B cell (primary cell): ENCODE measurements at regions not wholly inside any gene's neighbourhood (a gene's known extent, or its start where the extent isn't known, plus 50 kb on each side); places are given as distances from the start of the nearest gene placed in this dataset.

Experiments
- ATAC-seq: fragments of 200-7000 bp; cut with Tn5 transposase; one replicate; pipeline ENCODE4 v1.10.0; 2021; ENCODE audit warnings: low read depth, mild to moderate bottlenecking, moderate number of reproducible peaks, moderate library complexity
- CTCF ChIA-PET: fragments of 350-600 bp; sonication (Branson Sonifier 250); formaldehyde crosslinking; loops from one replicate; lab custom pipeline; 2021; ENCODE audit warnings: antibody characterized with exemption, inconsistent platforms; lab: Charles Lee
- POLR2A ChIA-PET: fragments of 350-600 bp; sonication (Branson Sonifier 250); formaldehyde crosslinking; loops from one replicate; lab custom pipeline; 2021; ENCODE audit warnings: antibody characterized with exemption; lab: Charles Lee
- DNase-seq: peaks from one replicate; pipeline ENCODE4 v3.0.0; 2013
- H2AFZ ChIP-seq: 2 replicates; pipeline ENCODE4 v1.6.1; 2012; ENCODE audit warnings: mild to moderate bottlenecking, low read depth, low read length; ENCODE audit not compliant: insufficient read depth, poor library complexity, severe bottlenecking
- H3K27ac ChIP-seq, 2 donors: 1 replicate in 1 of 2; 2 replicates in 1 of 2; pipeline ENCODE4 v1.5.1; 2012 to 2013; ENCODE audit warnings: low read length in 2 of 2, mild to moderate bottlenecking in 2 of 2, moderate library complexity in 1 of 2
- H3K27me3 ChIP-seq, 4 experiments: fragments of 200-600 bp in 1 of 4; sonication (generic) in 1 of 4; replicated peaks in 1 of 4; 1 replicate in 2 of 4; 2 replicates in 2 of 4; pipeline versions ENCODE4 v1.6.1 to v1.7.0; 2013 to 2016; ENCODE audit warnings: low read length in 3 of 4, mild to moderate bottlenecking in 2 of 4, mixed read lengths in 1 of 4, moderate library complexity in 1 of 4; ENCODE audit not compliant: insufficient read depth in 4 of 4, control insufficient read depth in 3 of 4; ENCODE audit errors: control extremely low read depth in 1 of 4
- H3K36me3 ChIP-seq, 2 experiments: replicated peaks in 1 of 2; 1 replicate in 1 of 2; 2 replicates in 1 of 2; pipeline versions ENCODE4 v1.6.1 to v1.7.1; 2013; ENCODE audit warnings: low read length in 1 of 2; ENCODE audit not compliant: insufficient read depth in 2 of 2, control insufficient read depth in 1 of 2; ENCODE audit errors: control extremely low read depth in 1 of 2, extremely low read depth in 1 of 2
- H3K4me1 ChIP-seq, 2 donors: fragments of 200-600 bp in 1 of 2; sonication (generic) in 1 of 2; 1 replicate in 1 of 2; 2 replicates in 1 of 2; pipeline versions ENCODE4 v1.5.1 to v1.6.1; 2013 to 2017; ENCODE audit warnings: low read length in 2 of 2; ENCODE audit not compliant: control insufficient read depth in 2 of 2, insufficient read depth in 2 of 2
- H3K4me2 ChIP-seq: replicated peaks from 2 replicates; pipeline ENCODE3; 2012; ENCODE audit warnings: mild to moderate bottlenecking, low read depth, low read length; ENCODE audit not compliant: poor library complexity, severe bottlenecking
- H3K4me3 ChIP-seq, 5 experiments: fragments of 200-600 bp in 1 of 5; sonication (generic) in 1 of 5; 1 replicate in 3 of 5; 2 replicates in 2 of 5; pipeline versions ENCODE4 v1.5.1 to v1.7.0; 2011 to 2016; ENCODE audit warnings: low read length in 4 of 5, mild to moderate bottlenecking in 4 of 5, low read depth in 2 of 5, control low read depth in 1 of 5, moderate library complexity in 1 of 5; ENCODE audit not compliant: insufficient read depth in 1 of 5; ENCODE audit errors: control extremely low read depth in 1 of 5, extremely low read depth in 1 of 5
- H3K79me2 ChIP-seq: fragments of 200-600 bp; sonication (generic); one replicate; pipeline ENCODE4 v1.6.0; 2016; ENCODE audit warnings: low read length; ENCODE audit not compliant: control insufficient read depth, insufficient read depth
- H3K9ac ChIP-seq: fragments of 200-600 bp; sonication (generic); 2 replicates; pipeline ENCODE4 v1.6.1; 2017; ENCODE audit warnings: mild to moderate bottlenecking, low read length, moderate library complexity
- H3K9me3 ChIP-seq, 3 donors: one replicate each; pipeline versions ENCODE4 v1.6.1 to v1.7.1; 2013; ENCODE audit warnings: low read length in 2 of 3; ENCODE audit not compliant: control insufficient read depth in 2 of 3, insufficient read depth in 1 of 3; ENCODE audit errors: control extremely low read depth in 1 of 3
- H4K20me1 ChIP-seq: 2 replicates; pipeline ENCODE4 v1.6.0; 2012; ENCODE audit warnings: mild to moderate bottlenecking, low read length; ENCODE audit not compliant: insufficient read depth, control insufficient read depth, poor library complexity, severe bottlenecking
- H3K27ac Mint-ChIP-seq: one replicate; pipeline ENCODE4 v1.8.0; 2021; ENCODE audit warnings: mixed read lengths
- H3K27me3 Mint-ChIP-seq: one replicate; pipeline ENCODE4 v1.8.0; 2021; ENCODE audit warnings: mixed read lengths
- H3K4me1 Mint-ChIP-seq: one replicate; pipeline ENCODE4 v1.8.0; 2021; ENCODE audit warnings: mixed read lengths
- H3K4me3 Mint-ChIP-seq: one replicate; pipeline ENCODE4 v1.8.0; 2021; ENCODE audit warnings: mixed read lengths
- H3K9me3 Mint-ChIP-seq: one replicate; pipeline ENCODE4 v1.8.0; 2022; ENCODE audit warnings: mixed read lengths; ENCODE audit not compliant: insufficient read depth
- EZH2 ChIP-seq: IDR thresholded peaks from 2 replicates; pipeline ENCODE4 v1.6.1; 2012; ENCODE audit warnings: borderline replicate concordance, low read depth, mild to moderate bottlenecking, moderate library complexity, low read length; ENCODE audit not compliant: insufficient read depth, poor library complexity, severe bottlenecking
- WGBS: methylation state at CpG from one replicate; pipeline ENCODE4 v1.1.5; 2013; ENCODE audit warnings: missing lambda C conversion rate; ENCODE audit not compliant: insufficient coverage; 5-methylcytosine and 5-hydroxymethylcytosine counted together
- intact Hi-C: fragments of 100-400 bp; cut with micrococcal nuclease; formaldehyde crosslinking; loops from one replicate; pipeline ENCODE4 v1.10.0; 2022
- TF ChIP-seq, protein P1 (sequence below): fragments of 200-600 bp; IDR thresholded peaks from one replicate; pipeline ENCODE4 v1.8.0; 2022; ENCODE audit warnings: antibody characterized with exemption, mild to moderate bottlenecking

DNA sequence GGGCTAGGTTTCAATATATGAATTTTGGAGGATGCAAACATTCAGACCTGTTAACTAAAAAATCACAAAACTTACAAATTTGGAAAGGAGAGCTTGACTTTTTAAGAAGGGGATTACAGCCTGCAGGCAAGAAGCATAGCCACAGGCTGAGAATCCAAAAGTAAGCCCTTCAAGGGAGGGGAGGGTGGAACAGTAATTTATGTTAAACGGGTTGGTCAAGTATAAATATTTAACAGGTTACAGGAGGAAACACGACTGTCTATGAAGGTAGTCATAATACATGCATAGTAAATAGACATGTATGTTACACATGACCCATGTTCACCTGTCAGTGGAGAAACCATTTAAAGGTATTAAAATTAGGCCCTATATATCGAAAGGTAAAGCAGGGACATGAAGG is 261.1 kb upstream of the RGS18 start:
- Histone ChIP-seq H3K9ac (no peak overlapping the region), H3K4me3 (no peak overlapping the region), H3K27ac (no peak overlapping the region), H3K9me3 (peaks cover 0 to 4% (median 0%) of the 10 kb centered on the region in 3 donors), H3K4me1 (no peaks in the 10 kb centered on the region), H3K27me3 (no peaks in the 10 kb centered on the region), H3K79me2 (no peaks in the 10 kb centered on the region), H3K36me3 (no peaks in the 10 kb centered on the region), H3K4me2 (no peak overlapping the region), H2AFZ (no peak overlapping the region), H4K20me1 (no peaks in the 10 kb centered on the region)
- CTCF ChIA-PET: no interaction called here
- TF ChIP-seq, protein P1, sequence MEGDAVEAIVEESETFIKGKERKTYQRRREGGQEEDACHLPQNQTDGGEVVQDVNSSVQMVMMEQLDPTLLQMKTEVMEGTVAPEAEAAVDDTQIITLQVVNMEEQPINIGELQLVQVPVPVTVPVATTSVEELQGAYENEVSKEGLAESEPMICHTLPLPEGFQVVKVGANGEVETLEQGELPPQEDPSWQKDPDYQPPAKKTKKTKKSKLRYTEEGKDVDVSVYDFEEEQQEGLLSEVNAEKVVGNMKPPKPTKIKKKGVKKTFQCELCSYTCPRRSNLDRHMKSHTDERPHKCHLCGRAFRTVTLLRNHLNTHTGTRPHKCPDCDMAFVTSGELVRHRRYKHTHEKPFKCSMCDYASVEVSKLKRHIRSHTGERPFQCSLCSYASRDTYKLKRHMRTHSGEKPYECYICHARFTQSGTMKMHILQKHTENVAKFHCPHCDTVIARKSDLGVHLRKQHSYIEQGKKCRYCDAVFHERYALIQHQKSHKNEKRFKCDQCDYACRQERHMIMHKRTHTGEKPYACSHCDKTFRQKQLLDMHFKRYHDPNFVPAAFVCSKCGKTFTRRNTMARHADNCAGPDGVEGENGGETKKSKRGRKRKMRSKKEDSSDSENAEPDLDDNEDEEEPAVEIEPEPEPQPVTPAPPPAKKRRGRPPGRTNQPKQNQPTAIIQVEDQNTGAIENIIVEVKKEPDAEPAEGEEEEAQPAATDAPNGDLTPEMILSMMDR: no peak
- no peak for TF ChIP-seq EZH2
- Mint-ChIP-seq H3K4me3 (no peak overlapping the region), H3K27ac (no peak overlapping the region), H3K27me3 (no peaks in the 10 kb centered on the region), H3K9me3 (no peaks in the 10 kb centered on the region), H3K4me1 (no peaks in the 10 kb centered on the region)
- intact Hi-C loops: no loop called here
- WGBS: 100% methylated on average over 1 of the region's 3 CpGs
- POLR2A ChIA-PET: no interaction called here
- DNase-seq (no peak), ATAC-seq (no peak)

DNA sequence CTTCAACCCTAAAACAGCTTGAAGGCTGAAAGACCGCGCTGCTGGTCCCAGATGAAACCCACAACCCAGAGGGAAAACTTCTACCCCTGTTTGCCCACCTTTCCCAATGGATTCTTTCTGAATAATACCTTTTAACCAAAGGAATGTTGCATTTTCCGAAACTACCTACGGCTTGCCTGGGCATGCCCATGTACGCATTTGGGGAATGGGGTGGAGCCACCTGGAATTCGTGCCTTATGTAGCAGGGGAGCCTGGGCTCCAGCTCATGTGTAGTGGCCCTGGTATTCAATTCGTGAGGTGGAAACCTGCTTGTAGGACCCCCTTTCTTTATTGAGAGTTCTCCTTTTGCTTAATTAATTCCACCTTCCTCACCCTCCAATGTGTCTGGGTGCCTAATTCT is 256.6 kb upstream of the RGS18 start:
- TF ChIP-seq, protein P1: no peak
- TF ChIP-seq EZH2: no peak
- 78% methylated on average over 6 of the region's 7 CpGs for WGBS
- Histone ChIP-seq H3K4me3 (no peak overlapping the region), H3K4me1 (no peaks in the 10 kb centered on the region), H4K20me1 (no peaks in the 10 kb centered on the region), H2AFZ (no peak overlapping the region), H3K4me2 (no peak overlapping the region), H3K9ac (no peak overlapping the region), H3K27me3 (no peaks in the 10 kb centered on the region), H3K27ac (no peak overlapping the region), H3K9me3 (peaks cover 0 to 10% (median 0%) of the 10 kb centered on the region in 3 donors), H3K79me2 (no peaks in the 10 kb centered on the region), H3K36me3 (no peaks in the 10 kb centered on the region)
- CTCF ChIA-PET: no interaction called here
- intact Hi-C loops: no loop called here
- H3K4me1 Mint-ChIP-seq: no peaks in the 10 kb centered on the region
- POLR2A ChIA-PET: no interaction called here
- no peak overlapping the region for H3K4me3 Mint-ChIP-seq
- DNase-seq (no peak), ATAC-seq (no peak)
- no peaks in the 10 kb centered on the region for H3K27me3 Mint-ChIP-seq
- no peak overlapping the region for H3K27ac Mint-ChIP-seq
- H3K9me3 Mint-ChIP-seq: no peaks in the 10 kb centered on the region
